Panc1 (cell line): ENCODE measurements at regions not wholly inside any gene's neighbourhood (a gene's known extent, or its start where the extent isn't known, plus 50 kb on each side); places are given as distances from the start of the nearest gene placed in this dataset.

ENCODE experiments used
- CTCF ChIP-seq: fragments of 450-650 bp; IDR thresholded peaks from 2 replicates; pipeline ENCODE4 v1.5.1; 2017; ENCODE audit warnings: mild to moderate bottlenecking
- POLR2AphosphoS5 ChIP-seq: IDR thresholded peaks from 2 replicates; pipeline ENCODE4 v1.6.1; 2012; ENCODE audit warnings: mild to moderate bottlenecking, low read depth, low read length, moderate library complexity
- SIN3A ChIP-seq: IDR thresholded peaks from 2 replicates; pipeline ENCODE4 v1.6.1; 2012; ENCODE audit warnings: low read depth, mild to moderate bottlenecking, low read length, moderate library complexity, borderline replicate concordance; ENCODE audit not compliant: insufficient read depth

GRCh38 chr10:29880856-29881255 lies 178.5 kb downstream of the JCAD start:
- TF ChIP-seq POLR2AphosphoS5: no peak
- no peak for TF ChIP-seq CTCF
- TF ChIP-seq SIN3A: no peak
